ENCODE measurements at regions not wholly inside any gene's neighbourhood (a gene's known extent, or its start where the extent isn't known, plus 50 kb on each side); places are given as distances from the start of the nearest gene placed in this dataset.

DNA sequence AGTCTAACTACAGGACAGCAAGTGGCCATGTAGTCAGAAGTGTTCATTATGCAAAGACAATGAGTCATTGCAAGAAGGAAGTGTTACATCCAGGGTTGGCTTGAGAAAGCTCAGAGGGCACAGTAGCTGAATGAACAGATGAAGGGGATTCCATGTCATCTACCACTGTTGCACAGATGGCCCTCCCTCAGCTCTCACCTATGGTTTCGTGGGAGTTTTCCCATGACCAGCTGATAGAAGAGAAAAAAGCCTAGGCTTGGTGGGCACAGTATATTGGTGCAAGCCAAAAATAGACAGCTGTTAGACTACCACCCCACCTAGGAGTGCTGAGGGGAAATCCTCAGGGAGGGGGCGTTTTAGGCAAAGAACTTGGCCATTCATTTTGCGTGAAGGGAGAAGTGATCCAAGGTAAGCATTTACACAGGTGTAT is 217.0 kb downstream of the DMRT2 start:
- DNase-seq (ENCODE audit: low spot score): no peak

- no peak for DNase-seq (ENCODE audit: low spot score)
Measured at GRCh38 chr9:1267581-1267980, 217.4 kb downstream of the DMRT2 start.

GRCh38 chr9:1269533-1270315 is 219.6 kb downstream of the DMRT2 start:
- no peak for DNase-seq (ENCODE audit: low spot score)

- no peak for DNase-seq (ENCODE audit: low spot score)
Measured at GRCh38 chr9:1271367-1271766, 221.2 kb downstream of the DMRT2 start.

GRCh38 chr9:1271786-1272185 is 221.6 kb downstream of the DMRT2 start:
- DNase-seq (ENCODE audit: low spot score): no peak

DNA sequence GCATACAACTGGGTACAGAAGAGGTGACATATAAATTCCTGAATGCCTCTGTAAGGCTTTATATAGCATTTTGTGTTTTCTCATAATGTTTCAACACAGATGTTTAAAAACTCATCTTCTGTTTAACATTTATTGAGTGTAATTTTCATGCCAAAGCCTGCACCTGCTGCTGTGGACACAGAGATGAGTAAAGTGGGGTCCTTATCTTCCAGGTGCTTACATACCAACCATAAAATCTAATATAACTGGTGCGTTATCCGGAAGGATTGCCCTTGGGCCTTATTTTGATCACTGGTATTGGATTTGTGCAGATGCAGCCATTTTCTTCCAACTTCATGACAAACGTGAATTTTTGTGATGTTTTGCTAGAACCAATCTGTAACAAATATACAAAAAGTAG is 222.3 kb downstream of the DMRT2 start:
- no peak for DNase-seq (ENCODE audit: low spot score)

DNA sequence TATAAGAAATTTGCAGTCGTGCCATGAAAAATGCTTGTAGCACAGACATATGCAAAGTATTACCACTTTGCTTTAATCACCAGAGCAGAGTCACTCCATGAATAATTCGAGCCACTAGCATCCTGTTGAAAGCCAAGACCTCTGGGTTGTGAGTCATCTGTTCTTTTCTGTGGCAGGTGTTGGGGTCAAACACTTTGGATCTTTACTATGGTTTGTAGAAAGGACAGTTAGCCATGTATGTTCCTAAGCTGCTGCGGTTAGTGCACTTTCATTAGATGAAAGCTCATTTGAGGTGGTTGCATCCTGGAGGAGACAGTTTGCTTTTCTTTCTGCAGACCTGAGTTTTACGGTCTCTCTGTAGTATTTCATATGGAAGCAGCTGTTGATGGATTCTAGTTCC is 223.7 kb downstream of the DMRT2 start:
- no peak for DNase-seq (ENCODE audit: low spot score)

DNA sequence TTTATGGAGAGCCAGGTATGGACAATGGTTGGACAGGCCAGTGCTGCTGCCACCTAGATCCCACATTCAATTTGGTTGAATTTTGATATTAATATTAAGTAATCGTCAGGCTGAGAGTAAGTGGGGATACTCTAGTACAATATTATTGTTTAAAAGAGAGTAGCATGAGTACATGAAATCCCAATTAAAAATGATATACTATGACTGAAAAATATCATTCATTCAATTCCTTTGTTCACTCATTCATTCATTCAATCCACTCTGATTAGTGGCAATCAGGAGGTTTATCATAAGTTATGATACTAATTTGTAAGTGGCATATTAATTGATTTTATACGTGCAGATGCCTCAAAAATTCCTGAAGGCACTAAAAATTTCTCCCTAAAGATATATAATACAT is 224.2 kb downstream of the DMRT2 start:
- no peak for DNase-seq (ENCODE audit: low spot score)

DNA sequence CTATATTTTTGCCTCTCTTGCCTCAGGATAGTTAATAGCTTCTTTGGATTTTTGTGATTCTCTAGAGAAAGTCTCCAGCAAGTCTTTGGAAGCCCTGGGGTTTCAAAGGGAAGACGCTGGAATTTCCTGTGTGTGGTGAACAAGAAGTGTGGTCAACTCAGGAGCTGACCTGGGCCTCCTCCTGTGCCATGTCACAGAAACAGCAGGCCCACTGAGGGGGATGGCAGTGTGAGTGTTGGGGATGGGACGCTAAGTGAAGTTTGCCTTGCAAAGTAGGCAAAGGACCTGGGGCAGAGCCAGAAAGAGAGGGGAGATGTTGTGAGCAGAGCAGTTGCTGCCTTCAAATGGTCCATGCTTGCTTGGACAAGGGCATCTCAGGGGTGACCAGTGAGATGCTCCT is 226.3 kb downstream of the DMRT2 start:
- no peak for DNase-seq (ENCODE audit: low spot score)

- no peak for DNase-seq (ENCODE audit: low spot score)
Measured at GRCh38 chr9:1284727-1285126, 234.6 kb downstream of the DMRT2 start.

DNA sequence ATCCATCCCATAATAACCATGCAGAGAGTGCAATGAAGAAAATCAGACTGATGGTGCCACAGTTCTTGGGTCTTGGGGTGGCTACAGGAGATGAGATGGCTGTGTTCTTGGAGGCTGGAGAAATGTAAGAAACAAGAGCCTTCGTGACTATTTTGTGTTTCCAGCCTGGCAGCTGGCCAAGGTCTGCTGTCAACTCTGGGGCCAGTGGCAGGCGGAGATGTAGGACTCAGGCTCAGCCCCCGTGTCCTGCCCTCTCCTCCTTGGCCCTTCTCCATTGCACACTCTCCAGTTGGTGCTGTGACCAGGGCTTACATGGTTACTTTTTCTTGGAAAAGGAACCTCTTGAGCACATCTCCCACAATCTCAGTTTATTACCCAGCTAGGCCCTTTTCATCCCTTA is 235.4 kb downstream of the DMRT2 start:
- no peak for DNase-seq (ENCODE audit: low spot score)

GRCh38 chr9:1292384-1292783 is 242.2 kb downstream of the DMRT2 start:
- no peak for DNase-seq (ENCODE audit: low spot score)

DNA sequence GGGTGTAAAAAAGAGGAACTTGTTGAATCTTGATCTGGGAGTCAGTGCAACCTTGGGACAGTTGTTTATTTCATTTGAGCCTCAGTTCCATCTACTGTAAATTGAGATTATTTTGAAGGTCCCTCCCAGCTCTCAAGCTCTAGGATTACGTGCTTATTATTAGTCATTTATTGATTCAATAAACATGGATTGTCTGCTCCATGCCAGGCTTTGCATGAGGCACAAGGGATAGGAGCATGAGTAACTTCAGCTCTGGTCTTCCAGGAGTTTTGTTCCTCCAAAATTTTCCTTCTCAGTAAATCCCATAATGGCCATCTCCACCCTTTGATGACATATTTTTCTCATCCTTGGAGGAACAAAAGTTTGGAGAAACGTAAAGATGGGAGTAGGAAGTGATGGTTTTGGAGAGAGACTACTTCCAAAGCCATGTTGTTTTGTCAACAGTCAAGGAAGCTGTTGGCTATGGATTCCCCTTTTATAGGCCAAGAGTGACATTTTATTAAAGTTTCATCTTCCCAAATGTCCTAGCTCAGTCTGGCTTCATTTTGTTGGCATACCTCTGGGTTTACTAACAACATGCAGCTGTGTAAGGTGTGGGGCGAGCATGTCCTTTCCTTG is 244.6 kb downstream of the DMRT2 start:
- DNase-seq (ENCODE audit: low spot score): no peak

DNA sequence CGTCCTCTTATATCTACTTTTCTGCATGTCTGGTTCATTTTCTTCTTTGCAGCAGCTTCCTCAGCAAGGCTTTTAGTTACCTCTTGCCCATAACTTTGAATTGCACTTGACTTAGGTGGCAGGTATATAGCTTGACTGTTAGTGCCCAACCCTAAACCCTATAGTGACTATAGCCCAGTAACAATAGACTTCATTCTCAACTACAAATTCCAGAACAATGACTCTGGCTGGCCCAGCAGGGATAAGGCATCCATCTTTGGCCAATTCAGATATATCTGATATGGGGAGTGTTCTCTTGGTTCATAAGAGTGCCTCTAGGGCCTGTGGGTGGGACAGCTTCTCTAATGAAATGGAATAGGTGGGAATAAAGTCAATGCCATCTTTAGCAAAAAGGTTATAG is 246.2 kb downstream of the DMRT2 start:
- DNase-seq (ENCODE audit: low spot score): no peak

DNA sequence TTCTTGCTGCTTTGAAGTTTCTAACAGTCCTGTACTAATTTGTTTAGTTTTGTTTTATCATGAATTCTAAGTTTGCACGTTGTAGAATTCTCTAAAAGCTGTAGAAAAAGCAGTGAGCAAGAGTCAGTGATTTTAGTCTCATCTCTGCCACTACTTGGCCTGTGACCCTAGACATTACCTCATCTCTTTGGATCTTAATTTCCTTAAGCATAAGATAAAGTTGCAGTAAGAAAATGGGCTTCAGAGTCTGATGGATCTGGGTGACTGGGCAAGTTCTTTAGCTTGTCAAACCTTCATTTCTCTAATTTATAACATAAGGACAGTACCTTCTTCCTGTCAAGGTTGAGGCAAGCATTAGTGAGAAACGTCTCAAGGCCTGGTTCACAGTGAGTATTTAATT is 247.9 kb downstream of the DMRT2 start:
- DNase-seq (ENCODE audit: low spot score): no peak

DNA sequence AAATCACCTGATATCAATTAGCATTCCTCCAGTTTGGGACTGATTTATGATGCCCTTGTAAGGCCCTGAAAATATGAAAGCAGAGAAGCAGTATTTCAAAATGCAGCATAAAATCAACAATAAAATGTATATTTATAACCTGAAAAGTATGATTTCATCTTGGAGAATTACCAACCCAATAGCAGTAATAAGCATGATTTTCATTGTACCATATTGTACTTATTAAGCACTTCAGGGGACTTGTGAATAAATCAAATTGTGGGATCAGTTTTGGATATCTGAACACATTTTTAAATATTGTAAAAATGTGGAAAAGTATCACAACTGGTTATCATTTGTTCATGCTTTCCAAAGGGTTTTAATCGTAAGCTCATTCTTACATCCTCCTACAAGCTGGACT is 250.8 kb downstream of the DMRT2 start:
- no peak for DNase-seq (ENCODE audit: low spot score)

GRCh38 chr9:1303932-1304331 is 253.8 kb downstream of the DMRT2 start:
- DNase-seq (ENCODE audit: low spot score): no peak

DNA sequence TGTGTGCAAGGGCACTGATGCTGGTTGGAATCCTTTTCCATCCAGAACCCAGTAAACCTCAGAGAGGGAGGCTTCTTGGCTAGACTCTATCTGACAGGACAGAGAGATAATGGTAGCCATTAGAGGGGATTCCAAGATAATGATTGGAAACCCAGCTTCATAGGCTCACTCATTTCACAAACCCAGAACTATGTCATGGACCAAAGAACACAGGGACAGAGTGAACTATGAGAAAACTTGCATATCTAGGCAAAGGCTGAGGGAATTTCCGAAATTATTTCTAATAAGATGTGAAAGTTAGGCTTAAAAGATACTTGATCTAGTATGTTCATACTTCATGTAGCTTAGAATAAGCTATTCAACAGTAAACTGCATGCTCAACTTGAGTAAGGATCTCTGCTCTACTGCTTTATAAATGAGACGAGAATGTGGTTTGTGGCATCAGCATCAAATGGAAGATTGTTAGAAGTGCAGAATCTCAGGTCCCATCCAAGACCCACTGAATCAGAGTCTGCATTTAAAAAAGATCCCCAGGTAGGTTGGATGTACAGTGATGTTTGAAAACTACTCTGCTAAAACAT is 261.4 kb downstream of the DMRT2 start:
- no peak for DNase-seq (ENCODE audit: low spot score)

DNA sequence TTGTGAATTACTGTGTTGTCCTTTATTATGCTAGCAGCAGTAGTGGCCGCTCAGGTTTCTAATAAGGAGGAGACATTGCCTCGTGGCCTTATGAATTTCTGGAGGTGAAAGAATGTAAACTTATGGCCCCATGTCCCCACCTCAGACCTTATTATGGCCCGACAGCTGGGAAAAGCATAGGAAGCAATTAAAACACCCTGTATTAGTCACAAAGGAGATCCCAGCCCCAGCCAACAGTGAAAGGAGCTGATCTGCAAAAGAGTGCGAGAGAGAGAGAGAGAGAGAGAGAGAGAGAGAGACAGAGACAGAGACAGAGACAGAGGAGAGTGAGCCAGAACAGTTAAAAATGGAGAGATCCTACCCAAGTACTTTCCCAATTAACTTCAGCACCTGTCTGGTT is 269.3 kb downstream of the DMRT2 start:
- DNase-seq (ENCODE audit: low spot score): no peak

DNA sequence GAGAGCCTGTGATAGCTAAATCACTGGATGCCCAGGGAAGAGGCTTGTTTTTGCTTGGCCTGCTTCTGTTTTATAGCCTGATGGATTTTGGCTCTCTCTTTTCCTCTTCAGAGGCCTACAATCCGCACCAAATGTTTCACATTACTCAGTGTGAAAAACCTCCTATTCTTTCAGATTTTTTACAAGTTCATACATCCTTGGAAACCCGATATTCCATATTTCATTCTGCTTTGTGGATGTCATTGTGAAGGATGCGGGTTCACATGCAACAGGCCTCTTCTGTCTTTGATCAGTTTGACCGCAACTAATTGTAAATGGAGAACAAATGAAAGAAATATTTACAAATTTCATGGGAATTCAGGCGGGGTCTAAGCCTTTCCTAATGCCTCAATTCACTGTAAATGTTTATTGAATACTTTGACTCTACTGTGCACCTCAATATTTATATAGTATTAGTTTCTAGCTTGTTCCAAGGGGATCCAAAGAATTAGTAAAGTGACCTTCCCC is 269.9 kb downstream of the DMRT2 start:
- DNase-seq (ENCODE audit: low spot score): no peak

GRCh38 chr9:1320607-1321195 is 270.5 kb downstream of the DMRT2 start:
- DNase-seq (ENCODE audit: low spot score): no peak

- DNase-seq (ENCODE audit: low spot score): no peak
Measured at GRCh38 chr9:1327467-1327866, 277.3 kb downstream of the DMRT2 start.

DNA sequence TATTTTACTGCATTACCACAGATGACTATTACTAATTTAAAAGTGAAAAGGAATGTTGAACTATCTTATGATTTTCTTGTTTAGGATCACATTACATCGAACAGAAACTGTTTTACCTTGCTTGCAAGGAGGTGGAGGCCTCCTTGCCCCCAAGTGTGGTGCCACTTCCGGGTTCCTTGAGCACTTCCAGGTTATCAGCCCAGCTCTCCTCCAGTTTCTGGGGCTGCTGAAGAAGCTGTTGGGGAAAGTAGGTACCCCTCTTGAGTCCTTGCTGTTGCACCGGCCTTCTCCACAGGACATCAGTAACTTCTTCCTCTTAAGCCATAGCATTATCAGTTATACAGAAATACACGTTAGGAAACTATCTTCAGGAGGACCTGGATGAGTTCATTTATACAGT is 278.2 kb downstream of the DMRT2 start:
- DNase-seq (ENCODE audit: low spot score): no peak

All from hepatic stellate cell (primary cell).